ENCODE measurements at regions not wholly inside any gene's neighbourhood (a gene's known extent, or its start where the extent isn't known, plus 50 kb on each side); places are given as distances from the start of the nearest gene placed in this dataset.

DNA sequence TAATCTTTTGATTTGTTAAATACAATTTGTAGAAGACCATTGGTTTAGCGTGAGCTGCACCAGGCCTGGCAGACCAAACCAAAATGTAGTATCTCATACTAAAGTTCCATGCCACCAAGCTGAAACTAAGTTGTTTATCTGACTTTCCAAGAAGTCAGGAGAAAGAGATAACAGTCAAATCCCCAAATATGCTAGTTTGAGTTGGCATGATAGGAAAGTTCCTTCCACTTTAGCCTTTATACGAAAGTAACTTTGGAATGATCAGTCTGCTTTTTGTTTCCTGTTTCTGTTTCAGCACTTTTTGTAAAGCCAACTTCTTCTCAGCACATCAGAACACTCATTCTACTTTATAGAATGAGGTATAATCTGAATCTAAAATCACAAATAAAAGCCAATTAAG lies 449.2 kb downstream of the GRXCR1 start:
- no peak for DNase-seq (ENCODE audit: low read depth in 4 of 4, low spot score in 1 of 4)

DNA sequence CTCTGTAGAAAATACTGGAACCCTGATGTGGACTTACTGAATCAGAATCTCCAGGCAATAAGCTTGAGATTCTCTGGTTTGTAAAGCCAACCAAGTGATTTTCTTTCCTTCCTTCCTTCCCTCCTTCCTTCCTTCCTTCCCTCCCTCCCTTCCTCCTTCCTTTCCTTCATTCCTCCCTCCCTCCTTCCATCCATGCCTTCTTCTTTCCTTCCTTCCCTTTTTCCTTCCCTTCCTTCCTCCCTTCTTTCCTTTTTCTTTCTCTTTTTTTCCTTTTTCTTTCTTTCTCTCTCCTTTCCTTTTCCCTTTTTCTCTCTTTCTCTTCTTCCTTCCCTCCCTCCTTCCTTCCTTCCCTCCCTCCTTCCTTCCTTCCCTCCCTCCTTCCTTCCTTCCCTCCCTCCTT lies 450.8 kb downstream of the GRXCR1 start:
- no peak for DNase-seq (ENCODE audit: low read depth in 4 of 4, low spot score in 1 of 4)

DNA sequence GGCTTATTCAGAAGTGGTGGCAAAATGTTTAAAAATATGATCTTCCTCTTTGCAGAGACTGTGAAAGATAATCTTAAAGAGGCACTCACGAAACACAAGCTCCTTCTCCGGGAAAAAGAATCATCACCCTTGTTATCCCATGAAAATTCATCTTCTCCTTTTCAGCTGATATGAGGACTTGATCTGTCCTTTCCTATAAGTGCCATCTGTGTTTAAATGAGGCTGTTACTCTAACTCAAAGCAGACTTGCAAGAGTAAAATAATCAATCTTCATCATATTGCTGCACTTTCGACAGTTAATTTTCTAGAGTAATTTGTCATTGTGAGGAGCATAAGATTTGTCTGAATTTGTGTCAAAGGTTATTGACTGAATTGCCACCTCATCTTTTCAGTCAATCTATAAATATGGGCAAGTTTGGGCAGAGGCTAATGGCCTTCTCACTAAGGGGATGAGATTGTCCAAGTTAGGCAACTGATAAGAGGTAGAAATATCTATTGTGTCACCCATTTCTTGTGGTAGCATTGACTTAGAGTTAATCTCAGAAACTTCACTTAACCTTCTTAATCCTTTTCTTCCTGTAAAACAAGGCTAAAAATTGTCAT lies 452.9 kb downstream of the GRXCR1 start:
- DNase-seq (ENCODE audit: low read depth in 4 of 4, low spot score in 1 of 4) = no peak

DNA sequence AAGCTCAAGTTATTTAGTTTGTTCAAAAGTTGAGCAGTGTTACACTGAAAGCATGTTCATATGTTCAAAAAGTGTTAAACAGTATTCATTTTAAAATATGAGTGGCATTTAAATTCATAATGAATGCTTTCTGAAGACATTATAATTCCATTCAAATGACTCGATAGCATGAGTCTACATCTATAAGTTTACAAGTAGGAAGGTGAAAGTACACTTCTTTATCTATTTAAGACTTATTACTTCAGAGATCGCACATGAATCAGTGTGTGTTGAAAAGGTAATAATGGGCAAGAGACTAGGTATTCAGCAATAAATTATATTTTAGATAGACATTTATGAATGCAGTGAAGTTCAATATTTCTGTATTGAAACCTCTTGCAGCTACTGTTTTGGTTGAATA lies 456.1 kb downstream of the GRXCR1 start:
- no peak for DNase-seq (ENCODE audit: low read depth in 4 of 4, low spot score in 1 of 4)

DNA sequence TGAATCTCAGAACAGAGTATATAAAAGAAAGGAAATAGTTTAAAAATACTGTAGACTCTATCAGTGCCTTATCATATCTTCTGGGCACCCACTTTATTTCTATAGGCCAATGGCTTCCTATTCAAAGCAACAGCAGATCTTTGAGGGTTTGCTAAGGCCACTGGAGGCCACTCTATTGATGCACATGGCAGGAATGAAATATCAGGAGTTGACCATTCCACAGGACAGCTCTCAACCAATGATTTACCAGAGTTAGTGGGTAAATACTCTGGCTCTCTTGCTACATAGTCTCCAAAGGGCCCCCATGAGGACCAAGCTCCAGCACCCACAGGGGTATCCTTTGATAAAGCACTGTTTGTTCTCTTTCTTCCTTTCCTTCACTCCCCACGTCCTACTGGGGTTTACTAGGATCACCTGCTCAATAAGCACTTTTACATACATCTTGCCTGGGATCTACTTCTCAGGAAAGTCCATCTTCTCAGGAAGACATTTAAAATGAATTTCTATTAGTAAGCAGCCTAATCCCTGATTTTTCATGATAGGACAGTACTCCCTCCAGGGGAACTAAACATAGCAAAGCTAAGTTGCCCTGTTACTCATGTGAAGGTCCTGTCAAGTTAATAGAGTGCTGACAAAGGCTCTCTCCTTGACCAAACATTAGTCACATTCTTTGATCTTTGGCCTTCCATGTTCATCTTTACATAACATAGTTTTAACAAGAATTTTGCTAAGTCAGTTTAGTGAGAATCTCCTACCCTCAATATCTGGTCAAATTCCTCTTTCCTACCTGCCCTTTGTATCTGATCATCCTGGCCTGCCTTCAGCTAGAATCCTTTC lies 459.7 kb downstream of the GRXCR1 start:
- no peak for DNase-seq (ENCODE audit: low read depth in 4 of 4, low spot score in 1 of 4)

DNA sequence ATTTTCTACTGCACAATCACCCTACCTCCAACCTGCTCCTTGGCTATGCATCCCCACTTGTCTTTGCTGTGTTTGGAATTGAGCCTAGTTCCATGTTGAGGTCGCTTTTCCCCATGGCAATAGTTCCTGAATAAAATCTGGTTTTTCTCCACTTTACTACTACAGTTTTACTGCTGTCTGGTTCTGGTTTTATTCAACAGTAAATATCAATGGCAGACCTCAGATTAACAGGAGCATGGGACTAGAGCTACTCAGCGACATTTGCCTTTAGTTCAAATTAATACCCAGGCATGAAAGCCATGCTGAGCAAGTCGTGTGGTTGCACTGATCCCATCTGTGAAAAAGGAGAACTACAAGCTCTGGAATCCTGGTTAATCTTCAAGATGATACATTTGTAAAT lies 460.3 kb downstream of the GRXCR1 start:
- no peak for DNase-seq (ENCODE audit: low read depth in 4 of 4, low spot score in 1 of 4)

DNA sequence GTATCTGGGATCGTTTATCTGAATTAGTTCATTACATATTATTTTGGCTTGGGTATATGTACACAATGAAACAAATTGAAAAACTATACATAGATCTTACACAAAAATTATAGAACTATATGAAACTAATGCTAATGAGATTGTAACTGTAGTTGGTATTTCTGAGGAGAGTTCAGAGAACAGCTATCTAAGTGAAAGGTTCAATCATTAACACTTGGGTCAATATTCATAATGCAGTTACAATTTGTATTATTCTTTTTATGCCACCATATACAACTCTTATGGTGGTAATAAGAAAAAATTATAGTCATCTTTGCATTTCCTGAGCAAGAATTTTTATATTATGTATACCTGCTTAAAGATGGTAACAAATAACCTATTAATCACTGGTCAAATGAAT lies 461.0 kb downstream of the GRXCR1 start:
- DNase-seq (ENCODE audit: low read depth in 4 of 4, low spot score in 1 of 4) = no peak

DNA sequence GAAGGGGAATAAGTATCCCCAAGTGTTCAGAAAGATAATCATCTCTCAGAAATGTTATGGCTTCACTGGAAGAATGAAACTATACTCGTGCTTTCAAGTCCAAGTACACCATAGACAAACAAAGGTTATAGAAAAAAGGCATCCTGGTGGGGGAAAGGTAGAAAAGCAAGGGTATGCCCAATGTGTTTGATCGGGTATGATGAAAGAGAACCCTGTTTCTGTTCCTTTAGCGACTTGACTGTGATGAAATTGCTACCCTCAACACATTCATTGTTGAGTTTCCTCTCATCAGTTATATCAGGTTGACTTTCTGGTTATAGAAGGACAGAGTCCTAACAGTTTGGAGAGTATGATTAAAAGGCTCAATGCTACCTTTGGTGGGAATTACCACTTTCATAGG lies 464.3 kb downstream of the GRXCR1 start:
- DNase-seq (ENCODE audit: low read depth in 4 of 4, low spot score in 1 of 4) = no peak

DNA sequence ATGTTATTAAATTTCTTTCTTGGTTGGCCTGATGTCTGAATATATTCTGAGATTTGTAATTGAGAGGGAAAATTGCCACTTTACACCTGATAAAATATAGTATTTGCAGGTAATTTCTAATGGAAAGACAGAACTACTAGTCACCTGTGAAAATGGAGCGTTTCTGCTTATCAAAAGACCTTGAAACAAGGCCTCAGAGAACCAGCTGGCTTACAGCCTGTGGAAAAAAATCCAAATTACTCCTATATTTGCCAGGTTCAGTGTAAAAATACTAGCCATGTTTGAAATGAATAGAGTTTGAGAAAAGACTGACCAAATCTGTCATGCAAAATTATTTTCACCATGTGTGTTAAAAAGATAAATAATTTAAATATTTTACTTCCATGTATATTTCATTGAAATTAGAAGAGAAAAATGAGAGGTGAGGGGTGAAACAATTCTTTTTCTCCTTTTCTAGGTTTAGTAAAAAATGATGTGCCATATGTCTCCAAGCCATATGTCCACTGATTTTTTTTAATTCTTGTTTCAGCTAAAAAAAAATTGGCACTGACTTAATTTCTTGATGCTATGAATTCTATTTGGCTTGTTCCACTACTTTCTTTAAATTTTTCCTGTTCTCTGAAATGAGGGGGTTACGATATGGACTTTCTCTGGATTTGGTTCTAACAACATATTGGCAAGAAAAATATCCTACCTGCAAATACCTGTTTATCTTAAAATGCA lies 464.9 kb downstream of the GRXCR1 start:
- DNase-seq (ENCODE audit: low read depth in 4 of 4, low spot score in 1 of 4) = no peak

DNA sequence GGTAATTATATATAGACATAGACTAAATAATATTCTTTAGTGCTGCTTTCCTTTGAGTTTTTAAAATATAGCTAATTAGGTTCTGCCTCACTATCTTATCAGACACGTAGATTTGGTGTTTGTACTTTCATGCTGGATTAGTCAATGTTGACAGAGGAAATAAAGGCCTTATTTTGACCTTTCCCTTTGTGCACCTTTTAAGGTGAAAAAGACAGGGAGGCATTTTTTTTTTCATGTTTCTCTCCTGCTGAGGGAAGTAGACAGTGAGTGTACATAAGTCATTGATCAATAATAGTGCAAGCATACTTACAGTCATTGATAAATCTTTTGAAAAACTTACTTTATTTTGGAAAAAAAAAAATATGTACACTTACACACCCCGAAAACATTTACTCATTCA lies 467.8 kb downstream of the GRXCR1 start:
- no peak for DNase-seq (ENCODE audit: low read depth in 4 of 4, low spot score in 1 of 4)

DNA sequence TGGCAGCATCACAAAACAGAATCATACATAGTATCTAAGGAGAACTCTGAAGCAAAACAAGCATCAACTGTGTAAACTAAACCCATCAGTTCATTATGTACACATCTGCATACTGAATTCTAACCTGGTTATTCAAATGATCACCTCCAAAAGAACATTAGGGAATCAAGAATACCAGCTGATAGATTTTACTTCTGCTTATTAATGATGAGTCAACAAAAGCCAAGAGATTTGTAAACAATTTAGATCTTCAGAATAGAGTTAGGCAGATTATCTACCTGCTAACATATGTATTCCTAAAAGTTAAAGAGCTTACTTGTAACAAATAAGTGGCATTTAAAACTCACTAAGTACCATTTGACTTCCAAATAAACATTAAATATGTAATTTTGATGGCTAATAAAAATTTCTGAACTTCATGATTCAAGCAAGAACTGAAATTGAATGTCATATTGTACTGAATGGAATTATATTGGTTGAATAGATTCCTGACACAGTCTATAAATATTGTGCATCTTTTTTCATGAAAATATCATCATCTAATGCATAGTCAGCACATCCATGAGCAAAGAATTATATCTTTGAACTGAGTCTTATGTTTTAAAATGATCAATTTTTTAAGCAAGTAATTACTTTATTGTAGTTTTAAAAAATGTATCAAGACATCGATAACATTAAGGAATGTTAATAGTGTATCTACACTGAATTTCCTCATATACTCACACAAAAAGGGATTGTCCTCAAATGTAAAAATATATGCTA lies 470.5 kb downstream of the GRXCR1 start:
- no peak for DNase-seq (ENCODE audit: low read depth in 4 of 4, low spot score in 1 of 4)

DNA sequence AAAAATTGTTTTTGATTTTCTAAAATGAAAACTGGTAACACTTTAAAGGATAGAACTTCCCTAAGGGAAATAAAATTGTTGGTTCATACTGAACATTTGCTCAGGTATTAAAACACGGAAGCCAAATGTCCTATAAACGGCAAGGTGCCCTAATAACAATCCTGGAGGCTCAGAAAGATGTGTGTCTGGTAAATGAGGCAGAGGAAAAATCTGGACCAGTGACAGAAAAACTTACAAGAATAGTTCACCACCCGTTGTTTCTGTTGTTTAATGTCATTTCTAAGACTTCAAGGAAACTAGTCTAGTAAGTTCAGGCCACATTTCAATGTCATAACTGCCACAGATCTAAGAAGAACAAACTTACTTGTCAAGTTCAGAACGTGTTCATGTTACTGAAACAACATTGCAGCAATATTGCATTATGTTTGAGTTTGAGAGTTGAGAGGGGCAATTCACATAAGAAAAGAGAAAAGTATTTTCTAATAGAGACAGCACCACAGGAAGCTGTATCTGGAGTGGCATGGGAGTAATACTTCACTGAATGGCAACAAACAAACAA lies 476.6 kb downstream of the GRXCR1 start:
- DNase-seq (ENCODE audit: low read depth in 4 of 4, low spot score in 1 of 4) = no peak

DNA sequence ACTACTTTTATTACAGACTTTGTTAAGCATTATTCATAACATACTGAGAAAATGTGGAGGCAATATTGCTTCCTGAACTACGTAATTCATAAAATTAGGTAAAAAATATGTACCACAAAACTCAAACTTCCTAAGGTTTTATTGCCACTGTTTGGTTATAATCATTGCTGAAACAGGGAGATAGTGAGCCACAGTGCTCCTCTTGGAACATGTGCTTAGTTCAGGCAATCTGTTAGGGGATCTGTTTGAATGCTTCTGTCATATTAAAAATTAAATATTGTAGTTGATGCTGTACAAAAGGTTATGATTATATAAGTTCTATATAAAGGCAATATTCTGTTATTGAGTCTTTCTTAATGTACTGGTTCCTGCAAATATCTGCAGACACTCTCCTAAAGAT lies 480.7 kb downstream of the GRXCR1 start:
- no peak for DNase-seq (ENCODE audit: low read depth in 4 of 4, low spot score in 1 of 4)

DNA sequence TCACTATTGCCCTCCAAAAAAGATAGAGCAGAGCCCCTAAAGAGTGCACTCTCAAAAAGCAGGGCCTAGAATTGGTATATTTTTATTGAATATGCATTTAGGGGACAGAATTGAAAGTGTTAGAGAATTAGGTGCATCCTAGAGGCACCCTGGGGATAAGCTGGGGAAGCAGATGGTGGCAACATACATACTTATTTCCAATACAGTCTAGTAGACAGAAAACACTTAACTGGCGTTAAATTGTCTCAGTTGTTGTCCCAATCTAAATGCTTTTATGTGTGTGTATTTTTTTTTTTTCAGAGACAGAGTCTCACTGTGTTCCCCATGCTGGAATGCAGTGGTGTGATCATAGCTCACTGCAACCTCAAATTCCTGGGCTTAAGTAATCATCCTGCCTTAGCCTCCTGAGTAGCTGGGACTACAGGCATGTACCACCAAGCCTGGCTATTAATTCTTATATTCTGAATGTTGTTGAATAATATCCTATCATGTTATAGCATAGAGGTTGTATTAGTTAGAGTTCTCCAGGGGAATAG lies 481.8 kb downstream of the GRXCR1 start:
- no peak for DNase-seq (ENCODE audit: low read depth in 4 of 4, low spot score in 1 of 4)

DNA sequence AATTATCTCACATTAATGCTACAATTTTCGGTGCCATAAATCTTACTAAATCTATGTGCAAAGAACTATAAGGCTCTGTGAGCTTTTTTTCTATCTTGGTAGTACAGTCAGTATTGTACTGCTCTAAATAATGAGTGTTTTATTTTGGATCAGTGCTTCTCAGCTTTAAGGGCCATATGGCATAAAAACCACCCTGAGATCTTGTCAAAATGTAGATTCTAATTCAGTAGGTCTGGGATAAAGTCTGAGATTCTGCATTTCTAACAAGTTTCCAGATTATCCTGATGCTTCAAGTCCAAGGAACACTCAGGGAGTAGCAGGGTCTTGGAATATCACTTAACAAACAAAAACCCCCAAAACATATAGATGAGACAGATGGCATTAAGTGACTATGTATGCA lies 486.5 kb downstream of the GRXCR1 start:
- no peak for DNase-seq (ENCODE audit: low read depth in 4 of 4, low spot score in 1 of 4)

DNA sequence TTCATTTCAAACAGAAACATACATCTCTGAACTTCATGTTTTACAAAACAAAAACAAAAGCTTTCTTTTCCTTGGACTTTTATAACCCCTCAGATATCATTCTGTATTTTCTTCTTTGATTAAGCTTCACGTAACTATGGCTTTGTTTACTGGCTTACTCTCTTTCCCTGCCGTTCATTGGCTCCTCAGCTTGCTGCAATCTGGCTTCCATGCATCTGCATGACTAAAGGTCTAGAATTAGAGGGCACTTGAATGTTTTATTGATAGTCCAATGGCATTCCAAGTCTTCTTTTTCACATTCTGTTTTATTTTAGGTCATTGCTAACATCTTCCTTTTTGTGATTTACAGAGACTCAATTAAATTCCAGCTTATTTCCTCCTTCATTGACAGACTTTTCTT lies 487.6 kb downstream of the GRXCR1 start:
- no peak for DNase-seq (ENCODE audit: low read depth in 4 of 4, low spot score in 1 of 4)

DNA sequence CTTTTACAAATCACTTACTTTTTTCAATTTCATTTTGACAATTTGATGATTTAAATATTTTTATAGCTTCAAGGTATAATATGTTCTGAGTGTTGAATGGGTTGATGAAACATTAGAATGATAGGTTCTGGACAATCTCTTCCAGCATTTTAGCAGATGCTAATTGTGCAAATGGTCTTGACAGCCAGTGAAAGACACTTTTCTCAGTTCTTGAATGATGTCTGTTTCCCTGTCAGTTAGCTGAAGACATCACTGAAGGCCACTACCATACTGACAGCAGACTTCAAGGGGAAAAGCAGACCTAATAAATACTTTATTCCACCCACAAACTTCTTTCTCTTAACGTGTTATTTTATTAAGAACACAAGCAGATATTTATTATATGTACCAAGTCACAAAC lies 498.6 kb downstream of the GRXCR1 start:
- DNase-seq (ENCODE audit: low read depth in 4 of 4, low spot score in 1 of 4) = no peak

DNA sequence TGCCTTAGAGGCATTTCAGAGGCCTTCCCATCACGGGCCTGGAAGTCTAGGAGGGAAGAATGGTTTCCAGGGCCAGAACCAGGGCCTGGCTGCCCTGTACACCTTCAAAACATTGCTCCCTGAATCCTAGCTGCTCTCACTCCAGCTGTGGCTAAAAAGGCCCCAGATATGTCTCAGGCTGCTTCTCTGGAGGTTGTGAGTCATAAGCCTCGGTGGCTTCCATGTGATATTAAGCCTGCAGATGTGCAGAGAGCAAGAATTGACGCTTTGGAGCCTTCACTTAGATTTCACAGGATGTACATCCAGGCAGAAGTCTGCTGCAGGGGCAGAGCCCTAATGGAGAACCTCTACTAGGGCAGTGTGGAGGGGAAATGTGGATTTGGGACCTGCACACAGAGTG lies 502.5 kb downstream of the GRXCR1 start:
- DNase-seq (ENCODE audit: low read depth in 4 of 4, low spot score in 1 of 4) = no peak

DNA sequence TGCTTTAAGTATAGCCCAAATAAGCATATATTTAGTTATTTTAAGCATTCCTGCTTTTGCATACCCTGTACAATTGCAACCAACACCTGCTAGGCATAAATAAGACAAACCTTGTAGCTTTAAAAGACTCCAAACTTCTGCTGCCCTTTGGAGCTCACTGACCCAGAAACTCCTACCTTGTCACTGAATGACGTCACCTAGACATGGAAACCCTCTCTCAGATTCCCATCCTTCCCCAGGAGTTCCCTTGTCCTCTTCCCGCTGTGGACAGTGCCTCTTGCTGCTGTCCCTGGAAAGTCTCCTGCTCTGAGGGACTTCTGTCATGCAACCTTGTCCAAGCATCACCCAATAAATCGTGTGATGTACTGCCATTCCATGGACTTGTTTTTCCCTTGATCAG lies 507.2 kb downstream of the GRXCR1 start:
- no peak for DNase-seq (ENCODE audit: low read depth in 4 of 4, low spot score in 1 of 4)

DNA sequence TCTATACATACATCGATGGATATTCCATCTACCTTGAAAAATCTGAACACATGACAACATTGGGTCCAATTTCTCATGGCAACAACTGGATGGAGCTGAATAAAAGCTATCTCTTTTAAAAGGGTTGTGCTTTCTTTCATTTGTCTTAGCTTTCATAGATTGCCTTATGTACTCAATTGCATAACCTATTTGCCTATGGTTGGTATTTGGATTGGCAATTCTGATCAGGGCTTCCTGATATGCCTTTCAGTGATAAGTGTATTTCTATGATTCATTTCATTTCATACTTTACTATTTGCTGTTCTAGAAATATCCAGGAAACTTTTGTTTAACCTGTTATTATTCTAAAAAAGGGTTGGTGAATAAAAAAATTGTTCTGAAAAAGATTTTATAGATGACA lies 509.9 kb downstream of the GRXCR1 start:
- DNase-seq (ENCODE audit: low read depth in 4 of 4, low spot score in 1 of 4) = no peak

DNA sequence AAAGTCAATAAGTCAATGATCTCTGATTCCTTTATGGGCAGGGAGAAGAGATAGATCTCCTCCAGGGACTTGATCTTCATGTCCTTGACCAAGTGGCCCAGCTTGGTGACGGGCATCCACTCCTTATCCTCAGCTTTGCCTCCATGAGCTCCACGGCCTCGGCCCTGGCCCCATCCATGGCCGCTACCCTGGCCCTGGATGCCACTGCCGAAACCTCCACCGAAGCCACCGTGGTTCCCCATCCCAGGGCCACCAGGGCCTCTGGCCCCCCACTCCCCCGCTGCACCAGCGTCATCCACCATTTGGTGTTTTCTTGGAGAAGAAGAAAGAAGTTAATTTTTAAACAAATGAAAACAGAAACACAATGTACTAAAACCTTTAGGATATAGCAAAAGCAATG lies 518.1 kb downstream of the GRXCR1 start:
- no peak for DNase-seq (ENCODE audit: low read depth in 4 of 4, low spot score in 1 of 4)
